ENCODE measurements at regions not wholly inside any gene's neighbourhood (a gene's known extent, or its start where the extent isn't known, plus 50 kb on each side); places are given as distances from the start of the nearest gene placed in this dataset.

GRCh38 chr7:49127359-49127913, 203.1 kb downstream of the CDC14C start:
- no peak for TF ChIP-seq CTCF (conservative IDR thresholded peaks at IDR 0.05)
- TF ChIP-seq EZH2 (IDR thresholded peaks at IDR 0.05; ENCODE audit: low read depth), result no peak

Data from PC-9 (cell line).